MCF 10A (cell line): ENCODE measurements at regions not wholly inside any gene's neighbourhood (a gene's known extent, or its start where the extent isn't known, plus 50 kb on each side); places are given as distances from the start of the nearest gene placed in this dataset.
A peak's percentile ranks its signal among the peaks of the same experiment; 100 is the strongest.

Experiments
- BruUV-seq: library from RNA; stranded (reverse); fragments of 400-500 nt; replicated peaks from 2 replicates; lab custom pipeline; 2021; lab: Mats Ljungman, UMichigan
- CTCF ChIA-PET: fragments of 300-600 bp; sonication (Branson Sonifier 250); formaldehyde crosslinking; extraction: SDS; loops from one replicate; lab custom pipeline; 2021; ENCODE audit warnings: antibody characterized with exemption, inconsistent platforms; lab: Yijun Ruan, JAX
- POLR2A ChIA-PET: fragments of 300-600, 350-650 bp; sonication (Branson Sonifier 250); formaldehyde crosslinking; extraction: SDS; loops from one replicate; lab custom pipeline; 2020; ENCODE audit warnings: antibody characterized with exemption, inconsistent platforms; lab: Yijun Ruan, JAX
- DNase-seq: peaks from one replicate; pipeline ENCODE4 v3.0.0-alpha.2; 2018; ENCODE audit not compliant: unreplicated experiment
- H3K27ac Mint-ChIP-seq: one replicate; pipeline ENCODE4 v1.8.0; 2022; ENCODE audit warnings: mild to moderate bottlenecking, low read depth, mixed read lengths; ENCODE audit not compliant: unreplicated experiment
- H3K27me3 Mint-ChIP-seq: one replicate; pipeline ENCODE4 v1.8.0; 2022; ENCODE audit warnings: mixed read lengths; ENCODE audit not compliant: insufficient read depth, unreplicated experiment
- H3K36me3 Mint-ChIP-seq: one replicate; pipeline ENCODE4 v1.8.0; 2022; ENCODE audit warnings: mild to moderate bottlenecking, moderate library complexity, mixed read lengths; ENCODE audit not compliant: insufficient read depth, unreplicated experiment
- H3K4me1 Mint-ChIP-seq: one replicate; pipeline ENCODE4 v1.8.0; 2022; ENCODE audit warnings: mixed read lengths; ENCODE audit not compliant: insufficient read depth, unreplicated experiment
- H3K4me3 Mint-ChIP-seq: one replicate; pipeline ENCODE4 v1.8.0; 2022; ENCODE audit warnings: mild to moderate bottlenecking, moderate library complexity, mixed read lengths; ENCODE audit not compliant: unreplicated experiment
- H3K9me3 Mint-ChIP-seq: one replicate; pipeline ENCODE4 v1.8.0; 2022; ENCODE audit warnings: mixed read lengths; ENCODE audit not compliant: unreplicated experiment
- intact Hi-C: fragments of 100-400 bp; cut with micrococcal nuclease; formaldehyde crosslinking; loops from 2 replicates; pipeline ENCODE4 v1.14.1; 2022
- TF ChIP-seq, protein P1 (sequence below): fragments of 200-600 bp; IDR thresholded peaks from one replicate; pipeline ENCODE4 v1.8.0; 2022; ENCODE audit warnings: antibody characterized with exemption, mild to moderate bottlenecking; ENCODE audit not compliant: unreplicated experiment

DNA sequence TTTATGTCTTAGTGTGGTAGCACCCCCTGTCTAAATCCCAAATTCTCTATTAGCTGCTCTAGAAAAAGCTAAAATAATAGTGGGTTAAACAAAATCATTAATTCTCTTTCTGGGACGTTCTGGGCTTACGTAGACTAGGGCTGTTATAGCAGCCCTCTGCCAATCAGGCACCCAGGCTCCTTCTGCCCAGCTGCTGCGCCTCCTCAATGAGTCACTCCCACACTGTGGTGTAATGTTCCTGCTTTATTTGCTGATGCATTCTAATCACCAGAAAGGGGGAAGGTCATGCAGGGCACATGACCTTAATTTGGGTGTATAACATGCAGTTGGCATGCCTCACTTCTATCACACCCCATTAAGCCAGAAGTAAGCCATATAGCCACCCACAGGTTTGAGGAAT lies 294.5 kb downstream of the GALC start:
- no TSS peak for BruUV-seq
- peaks cover 5% of the 10 kb centered on the region for H3K4me1 Mint-ChIP-seq
- CTCF ChIA-PET: no interaction called here
- H3K27ac Mint-ChIP-seq: no peak overlapping the region
- TF ChIP-seq, protein P1, sequence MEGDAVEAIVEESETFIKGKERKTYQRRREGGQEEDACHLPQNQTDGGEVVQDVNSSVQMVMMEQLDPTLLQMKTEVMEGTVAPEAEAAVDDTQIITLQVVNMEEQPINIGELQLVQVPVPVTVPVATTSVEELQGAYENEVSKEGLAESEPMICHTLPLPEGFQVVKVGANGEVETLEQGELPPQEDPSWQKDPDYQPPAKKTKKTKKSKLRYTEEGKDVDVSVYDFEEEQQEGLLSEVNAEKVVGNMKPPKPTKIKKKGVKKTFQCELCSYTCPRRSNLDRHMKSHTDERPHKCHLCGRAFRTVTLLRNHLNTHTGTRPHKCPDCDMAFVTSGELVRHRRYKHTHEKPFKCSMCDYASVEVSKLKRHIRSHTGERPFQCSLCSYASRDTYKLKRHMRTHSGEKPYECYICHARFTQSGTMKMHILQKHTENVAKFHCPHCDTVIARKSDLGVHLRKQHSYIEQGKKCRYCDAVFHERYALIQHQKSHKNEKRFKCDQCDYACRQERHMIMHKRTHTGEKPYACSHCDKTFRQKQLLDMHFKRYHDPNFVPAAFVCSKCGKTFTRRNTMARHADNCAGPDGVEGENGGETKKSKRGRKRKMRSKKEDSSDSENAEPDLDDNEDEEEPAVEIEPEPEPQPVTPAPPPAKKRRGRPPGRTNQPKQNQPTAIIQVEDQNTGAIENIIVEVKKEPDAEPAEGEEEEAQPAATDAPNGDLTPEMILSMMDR: no peak
- POLR2A ChIA-PET: interaction anchor here (1.0 kb wide), 1 partner anchor 37 kb away, joined by 3 read pairs; no protein-coding TSS in a partner anchor
- no peaks in the 10 kb centered on the region for H3K9me3 Mint-ChIP-seq
- intact Hi-C loops: no loop called here
- peak; percentile 56 for DNase-seq
- H3K27me3 Mint-ChIP-seq: no peaks in the 10 kb centered on the region
- no peak overlapping the region for H3K4me3 Mint-ChIP-seq
- no peaks in the 10 kb centered on the region for H3K36me3 Mint-ChIP-seq

DNA sequence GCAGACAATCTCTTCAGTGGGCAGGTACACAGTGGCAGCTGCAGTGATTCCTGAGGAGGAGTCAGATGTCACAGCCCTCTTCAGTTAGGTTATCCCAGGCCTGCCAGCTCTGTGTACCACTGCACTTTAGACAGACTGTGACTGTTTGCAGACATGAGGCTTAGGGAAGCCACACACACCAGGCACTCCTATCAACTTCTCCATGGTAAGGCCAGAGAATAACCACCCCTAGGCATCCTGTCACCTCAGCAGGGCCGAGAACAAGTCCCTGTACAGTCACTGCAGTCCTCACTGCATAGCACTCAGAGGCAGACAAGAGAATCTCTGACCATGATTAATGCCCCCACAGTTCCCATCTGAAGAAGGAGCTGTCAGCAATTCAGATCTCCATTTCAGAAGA lies 296.5 kb downstream of the GALC start:
- intact Hi-C loops: no loop called here

DNA sequence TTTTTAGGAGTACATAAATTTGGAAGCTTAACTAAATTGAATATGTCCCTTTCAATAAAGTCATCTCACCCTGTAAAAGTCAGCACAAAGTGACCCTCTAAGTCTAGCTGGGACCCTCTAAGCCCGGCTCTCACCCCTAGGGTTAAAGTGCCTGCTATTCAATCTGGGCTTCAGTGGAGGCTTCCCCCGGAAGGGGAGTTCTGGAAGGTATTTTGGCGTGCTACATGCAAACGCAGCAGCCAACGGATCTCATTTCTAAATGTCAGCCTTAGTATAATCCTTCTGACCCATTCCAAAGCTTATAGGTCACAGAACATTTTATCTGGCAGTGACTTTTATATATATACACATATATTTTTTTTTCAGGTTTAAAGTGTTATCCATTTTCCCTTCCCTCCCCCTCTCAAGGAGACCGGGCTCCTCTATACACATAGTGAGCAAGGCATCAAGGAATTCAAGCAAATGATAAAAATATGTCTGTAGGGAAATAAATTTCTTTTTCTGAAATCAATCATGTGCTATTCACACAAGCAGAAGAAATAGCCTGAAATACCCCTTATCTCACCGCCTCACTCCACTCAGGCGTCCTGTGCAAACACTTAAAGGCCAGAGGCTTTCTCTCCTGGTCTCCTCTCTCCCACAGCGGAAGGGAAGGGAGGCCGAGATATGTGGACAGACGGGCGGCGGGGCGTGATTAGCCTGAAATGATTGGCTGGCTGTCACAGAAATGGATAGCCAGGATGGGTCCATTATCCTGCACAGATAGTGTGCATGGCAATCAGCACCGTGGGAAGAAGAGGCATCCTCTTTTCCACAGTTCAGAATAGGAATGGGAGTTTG lies 301.7 kb downstream of the GALC start:
- intact Hi-C loops: no loop called here
- H3K4me3 Mint-ChIP-seq: no peak overlapping the region
- no peaks in the 10 kb centered on the region for H3K4me1 Mint-ChIP-seq
- ChIA-PET CTCF (no interaction called here), POLR2A (no interaction called here)
- no TSS peak for BruUV-seq
- TF ChIP-seq, protein P1: no peak
- H3K9me3 Mint-ChIP-seq: no peaks in the 10 kb centered on the region
- H3K27ac Mint-ChIP-seq: no peak overlapping the region
- H3K27me3 Mint-ChIP-seq: no peaks in the 10 kb centered on the region
- no peaks in the 10 kb centered on the region for H3K36me3 Mint-ChIP-seq
- no peak for DNase-seq

More for the DNA sequence above, 296.5 kb downstream of the GALC start:
- no TSS peak for BruUV-seq
- CTCF ChIA-PET: interaction anchor here (0.8 to 2.1 kb wide), 4 partner anchors 8 to 197 kb away, joined by 3 to 7 read pairs (median 4); no protein-coding TSS in a partner anchor
- no peaks in the 10 kb centered on the region for H3K9me3 Mint-ChIP-seq
- TF ChIP-seq, protein P1: no peak
- POLR2A ChIA-PET: no interaction called here
- no peaks in the 10 kb centered on the region for H3K27me3 Mint-ChIP-seq
- peaks cover 5% of the 10 kb centered on the region for H3K4me1 Mint-ChIP-seq
- H3K36me3 Mint-ChIP-seq: no peaks in the 10 kb centered on the region
- DNase-seq: no peak
- H3K4me3 Mint-ChIP-seq: no peak overlapping the region
- H3K27ac Mint-ChIP-seq: no peak overlapping the region

DNA sequence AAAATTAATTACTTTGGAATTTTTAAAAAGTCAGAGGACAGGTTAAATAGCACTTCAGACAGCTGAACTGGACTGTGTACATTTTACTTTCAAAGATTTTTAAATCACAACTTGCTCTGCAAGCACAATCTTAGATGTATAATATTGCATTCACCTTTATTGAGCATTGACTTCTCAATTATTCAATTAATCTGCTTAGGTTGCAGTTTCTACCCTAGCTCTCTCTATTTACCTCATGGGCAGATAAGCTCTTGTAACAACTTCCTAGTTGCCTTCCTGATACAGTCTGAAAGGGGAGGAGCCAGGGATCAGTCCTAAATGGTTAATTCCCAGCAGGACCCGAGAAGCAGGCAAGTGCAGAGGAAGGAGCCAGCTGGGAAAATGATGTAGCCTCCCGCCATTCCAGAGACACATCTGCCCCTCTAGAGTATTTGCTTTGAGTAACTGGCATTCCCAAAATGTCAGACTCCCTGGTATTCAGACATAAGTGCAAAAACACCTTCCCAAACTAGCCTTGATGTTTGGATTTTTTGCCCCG lies 302.8 kb downstream of the GALC start:
- CTCF ChIA-PET: interaction anchor here (0.6 kb wide), 1 partner anchor 811 kb away, joined by 4 read pairs; no protein-coding TSS in a partner anchor

More for the DNA sequence above, 302.8 kb downstream of the GALC start:
- intact Hi-C loops: no loop called here
- Mint-ChIP-seq H3K4me1 (no peaks in the 10 kb centered on the region), H3K36me3 (no peaks in the 10 kb centered on the region), H3K27ac (no peak overlapping the region), H3K9me3 (no peaks in the 10 kb centered on the region), H3K27me3 (no peaks in the 10 kb centered on the region), H3K4me3 (no peak overlapping the region)
- POLR2A ChIA-PET: interaction anchor here (0.6 kb wide), 1 partner anchor 534 kb away, joined by 3 read pairs; no protein-coding TSS in a partner anchor
- BruUV-seq: no TSS peak
- TF ChIP-seq, protein P1: no peak
- no peak for DNase-seq
